GM18499 (cell line): ENCODE measurements at regions not wholly inside any gene's neighbourhood (a gene's known extent, or its start where the extent isn't known, plus 50 kb on each side); places are given as distances from the start of the nearest gene placed in this dataset.

Experiments
- ATAC-seq: cut with Tn5 transposase; IDR thresholded peaks from one replicate; pipeline ENCODE4 v1.9.1; 2021; ENCODE audit warnings: moderate number of reproducible peaks; ENCODE audit not compliant: insufficient read depth, unreplicated experiment

DNA sequence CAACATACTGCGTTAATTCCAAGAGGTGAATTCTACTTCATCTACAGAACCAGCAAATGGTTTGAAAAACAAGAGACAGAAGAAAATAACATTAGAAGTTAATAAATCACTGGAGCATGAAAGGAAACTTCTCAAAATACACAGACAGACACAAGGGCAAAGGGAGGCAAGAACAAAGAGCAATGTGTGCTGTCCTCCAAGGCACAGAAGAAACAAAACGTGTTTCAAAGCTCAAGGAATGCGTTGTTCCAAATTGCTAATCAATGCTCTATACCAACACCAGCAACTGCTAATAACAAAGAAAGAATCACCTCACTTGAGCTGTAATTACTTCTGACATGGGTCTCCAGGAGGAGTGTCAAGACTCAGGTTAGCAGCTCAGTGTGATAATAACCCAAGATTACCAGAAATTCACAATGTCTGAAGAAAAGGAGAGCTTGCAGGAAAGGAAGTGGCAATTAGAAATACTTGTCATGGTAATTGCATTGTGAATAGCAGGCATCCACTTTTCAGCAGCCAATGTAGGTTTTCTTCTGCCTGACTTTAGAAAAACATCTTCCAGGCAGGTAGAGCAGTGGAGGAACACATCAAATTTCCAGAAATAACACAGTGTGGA, 175.4 kb downstream of the SEC16B start:
- no peak for ATAC-seq

GRCh38 chr1:177793900-177794299, 176.0 kb downstream of the SEC16B start:
- no peak for ATAC-seq

DNA sequence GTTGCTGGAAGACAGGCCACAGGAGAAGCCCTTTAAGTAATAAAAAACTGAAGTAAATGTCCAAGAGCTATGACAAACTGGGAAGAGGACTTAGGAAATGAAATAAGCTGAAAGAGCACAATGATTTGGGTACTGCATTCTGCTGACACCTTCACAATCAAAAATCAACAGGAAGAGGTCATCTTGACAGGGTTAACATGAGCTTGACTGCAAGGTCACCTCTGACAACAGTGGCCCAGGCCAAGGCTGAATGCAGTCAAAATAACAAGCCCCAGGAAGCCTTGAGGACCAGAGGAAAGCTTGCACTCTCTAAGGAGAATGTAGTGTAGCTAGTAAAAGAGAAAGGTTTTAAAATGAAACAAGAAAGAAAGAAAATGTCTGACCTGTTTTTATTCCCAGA, 179.3 kb downstream of the SEC16B start:
- no peak for ATAC-seq

DNA sequence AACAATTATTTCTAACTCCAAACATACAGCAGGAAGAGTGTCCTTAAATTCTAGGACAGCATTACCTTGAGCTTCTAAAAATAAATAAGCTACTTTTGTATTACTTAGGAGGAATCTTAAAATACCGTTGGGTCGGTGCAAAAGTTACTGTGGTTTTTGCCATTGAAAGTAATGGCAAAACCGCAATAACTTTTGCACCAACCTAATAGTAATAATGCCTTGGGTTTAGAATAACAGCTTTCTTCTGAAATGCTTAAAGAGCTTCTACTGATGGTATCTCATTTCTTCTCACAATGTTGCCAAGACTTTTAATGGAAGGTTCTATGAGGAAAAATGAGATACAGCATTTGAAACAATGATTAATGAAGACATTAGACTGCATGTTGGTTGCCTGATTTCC, 179.9 kb downstream of the SEC16B start:
- no peak for ATAC-seq

DNA sequence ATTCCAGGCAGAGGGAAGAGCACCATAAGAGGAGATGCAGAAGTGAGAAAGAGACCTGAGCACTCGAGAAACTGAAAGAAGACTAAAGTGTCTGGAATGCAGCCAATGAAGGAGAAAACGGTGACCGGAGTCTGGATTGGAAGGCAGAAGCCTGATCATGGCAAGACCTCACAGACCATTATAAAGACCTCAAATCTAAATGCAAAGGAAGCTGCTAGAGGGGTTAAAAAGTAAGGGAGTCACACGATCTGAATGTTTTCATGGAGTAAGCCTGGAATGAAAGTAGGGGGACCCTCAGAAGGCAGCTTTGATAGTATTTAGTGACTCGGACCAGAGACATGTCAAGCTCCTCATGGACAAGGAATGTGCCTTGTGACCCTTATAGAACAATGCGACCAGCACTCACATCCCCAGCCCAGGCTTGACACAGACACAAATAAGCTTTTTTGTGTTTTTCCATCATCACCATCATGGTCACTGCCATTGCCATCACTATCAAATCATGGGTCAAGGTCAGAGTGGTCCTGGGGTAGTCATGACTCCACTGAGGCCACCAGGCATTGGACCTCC, 183.6 kb downstream of the SEC16B start:
- ATAC-seq, result no peak

DNA sequence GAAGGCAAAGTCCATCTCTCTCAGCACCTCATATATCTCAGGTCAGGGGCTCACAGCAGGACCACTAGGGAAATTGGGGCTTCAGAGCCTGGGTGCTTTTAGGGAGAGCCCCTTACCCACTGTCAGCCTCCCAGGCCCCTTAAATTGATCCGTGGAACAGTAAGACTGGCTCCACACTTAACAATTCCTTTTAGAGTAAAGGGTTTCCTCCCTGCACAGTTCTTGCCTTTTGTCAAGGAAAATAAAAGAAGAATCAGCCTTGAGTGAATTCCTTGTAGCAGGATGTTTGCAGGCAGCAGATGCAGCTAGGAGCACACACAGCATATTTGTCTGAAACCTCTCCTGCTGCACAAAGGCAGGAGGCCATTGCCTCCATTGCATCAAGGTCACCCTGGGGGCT, 184.9 kb downstream of the SEC16B start:
- no peak for ATAC-seq

DNA sequence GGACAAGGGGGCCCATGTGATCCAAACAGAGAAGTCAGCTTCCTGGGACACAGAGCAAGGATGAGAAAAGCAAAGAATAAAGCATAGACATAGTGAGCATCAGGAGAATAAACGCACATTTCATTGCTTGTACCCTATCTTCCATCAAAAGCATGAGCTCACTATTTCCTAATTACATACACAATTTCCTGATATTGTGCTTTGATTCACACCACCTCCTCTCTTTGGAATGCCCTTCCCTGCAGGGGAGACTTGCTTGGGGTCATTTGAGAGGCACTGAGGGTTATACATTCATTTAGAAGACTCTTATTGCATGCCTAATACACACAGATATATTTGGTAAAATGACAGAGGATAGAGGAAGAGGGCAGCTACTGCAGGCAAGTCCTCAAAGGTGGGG, 185.4 kb downstream of the SEC16B start:
- no peak for ATAC-seq

DNA sequence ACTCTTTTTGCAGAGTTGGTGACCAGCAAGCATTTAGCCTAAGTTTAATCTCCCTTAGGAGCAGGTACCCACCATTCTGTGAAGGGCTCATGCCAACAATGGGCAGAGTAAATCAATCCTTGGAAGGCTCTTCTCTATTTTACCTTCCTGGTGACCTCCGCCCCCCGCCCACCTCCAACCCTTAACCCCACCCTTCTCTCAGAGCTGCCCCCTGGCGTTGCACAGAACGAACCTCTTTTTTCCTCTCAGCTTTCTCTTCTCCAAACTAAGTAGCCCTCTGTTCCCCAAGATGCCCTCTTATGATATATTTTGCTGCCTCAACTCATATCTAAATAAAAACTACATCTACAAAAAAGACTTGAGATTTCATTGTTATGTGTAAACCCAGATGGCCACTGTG, 186.8 kb downstream of the SEC16B start:
- ATAC-seq, result no peak

- no peak for ATAC-seq
Observed at GRCh38 chr1:177780096-177780700, 189.7 kb downstream of the SEC16B start.

GRCh38 chr1:177779166-177779965, 190.5 kb downstream of the SEC16B start:
- no peak for ATAC-seq

- no peak for ATAC-seq
Observed at GRCh38 chr1:177775924-177776323, 193.9 kb downstream of the SEC16B start.

GRCh38 chr1:177772386-177772960, 197.4 kb downstream of the SEC16B start:
- ATAC-seq, result no peak

GRCh38 chr1:177771688-177772087, 198.2 kb downstream of the SEC16B start:
- ATAC-seq, result no peak

DNA sequence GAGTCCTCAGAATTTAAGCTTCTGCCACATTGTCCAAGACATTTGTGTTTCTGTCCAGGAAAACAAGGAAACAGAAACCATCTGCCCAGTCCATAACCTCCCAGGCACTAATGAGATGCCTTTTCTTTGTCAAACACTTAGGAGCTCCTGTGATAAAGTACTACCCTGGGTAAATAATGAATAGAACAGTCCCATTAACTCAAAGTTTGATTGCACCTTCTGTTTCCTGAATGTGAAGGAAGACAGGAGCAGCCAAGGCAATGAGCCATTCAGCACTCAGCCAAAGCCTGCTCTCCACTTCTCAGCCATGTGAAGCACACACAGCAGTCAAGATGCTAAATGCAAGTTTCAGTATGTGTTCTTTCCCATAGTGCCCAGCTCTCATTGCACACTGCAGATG, 199.8 kb downstream of the SEC16B start:
- no peak for ATAC-seq

DNA sequence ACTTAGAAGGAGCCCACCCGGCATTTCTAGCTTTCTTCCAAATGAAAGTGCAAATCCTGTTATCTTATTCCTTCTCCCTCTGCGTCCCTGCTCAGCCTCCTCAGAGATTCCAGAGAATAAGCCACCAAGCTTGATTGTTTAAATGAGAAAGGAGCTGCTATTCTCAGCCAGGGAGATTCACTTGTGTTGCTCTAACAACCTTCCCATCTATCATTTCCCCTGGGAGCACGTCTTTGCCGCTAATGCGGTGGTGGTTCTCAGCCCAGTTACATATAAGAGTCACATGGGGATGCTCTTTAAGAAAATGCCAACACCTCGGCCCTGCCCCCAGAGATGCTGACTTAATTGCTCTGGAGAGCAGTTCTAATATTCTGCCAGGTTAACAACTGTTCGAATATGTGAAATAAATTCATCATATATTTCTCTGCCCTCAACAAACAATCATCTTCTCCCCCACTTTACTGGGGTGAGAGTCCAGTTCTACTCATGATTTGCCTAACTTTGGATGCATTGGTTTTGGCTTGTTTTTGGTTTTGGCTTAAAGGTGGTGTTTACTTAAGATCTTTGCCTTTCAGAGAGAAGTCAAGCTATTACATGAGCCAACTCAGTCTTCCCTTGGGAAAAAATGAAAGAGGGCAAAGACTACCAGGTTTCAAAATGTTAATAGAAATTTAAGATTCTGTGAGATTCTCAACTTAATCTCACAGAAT, 213.9 kb downstream of the SEC16B start:
- ATAC-seq, result no peak

DNA sequence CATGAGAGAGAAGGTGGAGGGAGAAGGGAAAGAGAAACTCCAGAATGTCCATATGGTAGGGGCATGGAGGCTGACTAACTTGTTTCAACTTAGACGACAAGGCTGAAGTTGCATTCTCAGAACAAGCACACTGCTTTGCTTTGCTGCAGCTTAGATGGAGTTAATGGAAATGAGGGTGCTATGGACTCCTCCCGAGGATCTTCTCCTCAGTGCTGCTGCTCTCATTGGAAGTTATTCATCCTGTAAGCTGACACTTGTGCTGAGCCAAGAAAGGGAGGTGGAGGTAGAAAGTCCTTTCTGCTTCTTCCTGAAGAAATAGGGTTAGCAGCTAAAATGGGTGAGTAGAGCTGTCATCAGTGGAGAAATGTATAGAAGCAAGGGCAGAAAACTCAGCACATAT, 215.3 kb downstream of the SEC16B start:
- ATAC-seq, result no peak

- ATAC-seq, result no peak
Observed at GRCh38 chr1:177753655-177754054, 216.2 kb downstream of the SEC16B start.

- no peak for ATAC-seq
Observed at GRCh38 chr1:177748080-177748801, 221.6 kb downstream of the SEC16B start.

GRCh38 chr1:177746155-177746554, 223.7 kb downstream of the SEC16B start:
- no peak for ATAC-seq

GRCh38 chr1:177744906-177745305, 225.0 kb downstream of the SEC16B start:
- no peak for ATAC-seq
